22Rv1 (cell line): ENCODE measurements at regions not wholly inside any gene's neighbourhood (a gene's known extent, or its start where the extent isn't known, plus 50 kb on each side); places are given as distances from the start of the nearest gene placed in this dataset.

ENCODE experiments used
- CTCF ChIP-seq: fragments of 450-650 bp; IDR thresholded peaks from 2 replicates; pipeline ENCODE4 v1.5.1; 2017; ENCODE audit warnings: mild to moderate bottlenecking
- ZFX ChIP-seq: fragments of 450-650 bp; IDR thresholded peaks from 2 replicates; pipeline ENCODE4 v1.6.1; 2017; ENCODE audit warnings: antibody characterized with exemption, borderline replicate concordance

GRCh38 chr2:226564667-226565066, 235.0 kb downstream of the IRS1 start:
- no peak for TF ChIP-seq CTCF
- TF ChIP-seq ZFX, result no peak
